ENCODE measurements at regions not wholly inside any gene's neighbourhood (a gene's known extent, or its start where the extent isn't known, plus 50 kb on each side); places are given as distances from the start of the nearest gene placed in this dataset.

DNA sequence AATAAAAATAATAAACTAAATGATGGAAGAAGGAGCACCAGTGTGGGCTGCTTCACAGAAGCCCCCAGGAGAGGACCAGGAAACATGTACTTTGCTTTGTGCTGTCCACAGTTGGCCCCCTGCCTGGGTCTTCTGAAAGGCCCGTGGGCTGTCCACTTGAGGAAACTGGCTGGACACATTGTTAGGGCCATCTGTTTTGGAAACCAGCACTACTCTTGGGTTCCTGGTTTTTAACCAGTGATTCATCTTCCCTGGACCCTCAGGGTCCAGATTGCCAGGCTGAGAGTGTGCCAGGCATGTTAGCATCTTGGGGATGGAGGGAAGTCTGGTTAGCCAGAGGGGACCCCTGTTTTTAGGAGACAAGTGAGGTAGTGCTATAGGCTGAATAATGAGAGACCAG, 297.2 kb upstream of the C2CD4B start:
- DNase-seq (ENCODE audit: low read depth) = no peak

DNA sequence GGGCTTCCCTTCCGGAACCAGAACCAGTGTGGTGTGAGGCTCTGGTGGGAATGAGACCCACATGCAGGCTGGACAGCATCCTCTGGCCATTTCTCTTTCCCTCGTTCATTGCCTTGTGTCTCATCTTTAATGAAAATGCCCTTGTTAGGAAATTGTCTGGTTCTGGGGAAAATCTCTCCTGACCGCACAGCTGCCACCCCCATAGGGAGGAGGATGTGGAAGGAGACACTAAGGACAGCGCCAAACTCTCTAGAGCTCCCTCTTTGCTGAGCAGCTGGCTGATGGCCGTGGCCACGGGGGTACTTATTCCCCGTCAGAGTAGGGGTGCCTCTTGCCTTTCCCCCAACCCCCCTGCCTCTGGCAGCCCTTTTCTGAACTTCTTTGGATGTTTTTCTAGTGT, 297.6 kb upstream of the C2CD4B start:
- no peak for DNase-seq (ENCODE audit: low read depth)
- no peak overlapping the region for H3K4me3 ChIP-seq (ENCODE audit: control insufficient read depth, low read depth, low read length)
- TF ChIP-seq, protein P1, sequence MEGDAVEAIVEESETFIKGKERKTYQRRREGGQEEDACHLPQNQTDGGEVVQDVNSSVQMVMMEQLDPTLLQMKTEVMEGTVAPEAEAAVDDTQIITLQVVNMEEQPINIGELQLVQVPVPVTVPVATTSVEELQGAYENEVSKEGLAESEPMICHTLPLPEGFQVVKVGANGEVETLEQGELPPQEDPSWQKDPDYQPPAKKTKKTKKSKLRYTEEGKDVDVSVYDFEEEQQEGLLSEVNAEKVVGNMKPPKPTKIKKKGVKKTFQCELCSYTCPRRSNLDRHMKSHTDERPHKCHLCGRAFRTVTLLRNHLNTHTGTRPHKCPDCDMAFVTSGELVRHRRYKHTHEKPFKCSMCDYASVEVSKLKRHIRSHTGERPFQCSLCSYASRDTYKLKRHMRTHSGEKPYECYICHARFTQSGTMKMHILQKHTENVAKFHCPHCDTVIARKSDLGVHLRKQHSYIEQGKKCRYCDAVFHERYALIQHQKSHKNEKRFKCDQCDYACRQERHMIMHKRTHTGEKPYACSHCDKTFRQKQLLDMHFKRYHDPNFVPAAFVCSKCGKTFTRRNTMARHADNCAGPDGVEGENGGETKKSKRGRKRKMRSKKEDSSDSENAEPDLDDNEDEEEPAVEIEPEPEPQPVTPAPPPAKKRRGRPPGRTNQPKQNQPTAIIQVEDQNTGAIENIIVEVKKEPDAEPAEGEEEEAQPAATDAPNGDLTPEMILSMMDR (IDR thresholded peaks at IDR 0.05; ENCODE audit: control insufficient read depth, insufficient read depth, low read depth, low read length, missing control alignments) = no peak

More for the DNA sequence above, 297.2 kb upstream of the C2CD4B start:
- no peak overlapping the region for H3K4me3 ChIP-seq (ENCODE audit: control insufficient read depth, low read depth, low read length)
- TF ChIP-seq, protein P1 (IDR thresholded peaks at IDR 0.05; ENCODE audit: control insufficient read depth, insufficient read depth, low read depth, low read length, missing control alignments) = no peak

DNA sequence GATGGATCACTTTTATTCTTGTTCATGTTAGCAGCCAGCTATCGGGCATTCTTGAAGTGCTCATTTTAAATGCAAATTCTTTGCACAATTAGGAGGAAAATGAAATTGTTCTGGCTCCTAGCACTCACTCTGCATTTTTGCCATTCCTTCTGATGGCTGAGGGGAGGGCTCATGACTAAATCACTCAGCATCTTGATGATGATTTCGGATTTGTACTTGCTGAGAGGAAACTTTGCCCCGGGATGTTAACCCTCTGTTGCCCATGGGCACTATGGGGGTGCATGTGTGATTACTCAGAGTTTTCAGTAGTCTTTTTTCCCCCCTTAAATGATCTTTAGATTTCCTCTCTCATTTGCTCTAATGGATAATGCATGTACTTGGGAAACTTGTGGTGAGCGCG, 299.6 kb upstream of the C2CD4B start:
- DNase-seq (ENCODE audit: low read depth) = no peak
- peak overlapping the region; percentile 38 for H3K4me3 ChIP-seq (ENCODE audit: control insufficient read depth, low read depth, low read length)
- TF ChIP-seq, protein P1 (IDR thresholded peaks at IDR 0.05; ENCODE audit: control insufficient read depth, insufficient read depth, low read depth, low read length, missing control alignments) = no peak

DNA sequence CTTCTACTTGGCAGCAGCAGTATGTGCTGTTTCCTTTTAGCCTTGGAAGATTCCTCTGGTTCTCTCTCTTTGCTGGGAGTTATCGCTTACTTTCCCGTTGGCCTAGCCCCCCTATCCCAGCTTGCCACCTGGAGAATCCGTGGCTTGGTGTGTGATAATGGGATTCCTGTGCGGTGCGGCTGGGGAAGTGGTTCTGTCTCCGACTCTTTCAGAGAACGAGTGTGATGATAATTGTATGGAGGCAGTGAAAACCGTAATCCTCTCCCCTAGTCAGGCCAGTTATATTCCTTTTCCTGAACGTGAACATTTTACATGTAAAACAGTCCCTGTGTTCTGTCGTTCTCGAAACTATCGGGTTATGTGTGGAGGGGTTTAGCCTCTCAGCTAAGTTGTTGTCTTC, 300.1 kb upstream of the C2CD4B start:
- H3K4me3 ChIP-seq (ENCODE audit: control insufficient read depth, low read depth, low read length) = peak overlapping the region; percentile 38
- TF ChIP-seq, protein P1 (IDR thresholded peaks at IDR 0.05; ENCODE audit: control insufficient read depth, insufficient read depth, low read depth, low read length, missing control alignments) = no peak

DNA sequence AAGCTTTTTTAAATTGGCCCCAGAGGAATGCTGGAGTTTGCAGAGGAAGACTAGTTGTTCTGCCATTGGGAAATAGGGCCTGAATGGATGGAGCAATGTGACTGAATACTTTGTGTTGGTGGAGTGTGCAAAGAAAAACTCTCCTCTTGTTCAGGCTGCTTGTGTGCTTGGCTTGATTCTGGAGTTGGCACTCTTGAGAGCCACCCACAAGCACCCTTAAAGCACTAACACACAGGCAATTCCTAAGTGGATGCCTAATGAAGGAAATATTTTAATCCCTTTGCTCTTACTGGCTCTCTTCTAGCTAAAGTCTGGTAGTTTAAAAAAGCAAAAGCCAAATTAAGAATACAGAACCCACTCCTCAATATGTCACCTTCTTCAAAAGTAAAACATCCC, 304.4 kb upstream of the C2CD4B start:
- TF ChIP-seq, protein P1 (IDR thresholded peaks at IDR 0.05; ENCODE audit: control insufficient read depth, insufficient read depth, low read depth, low read length, missing control alignments) = no peak
- no peak overlapping the region for H3K4me3 ChIP-seq (ENCODE audit: control insufficient read depth, low read depth, low read length)
- no peak for DNase-seq (ENCODE audit: low read depth)

More for the DNA sequence above, 300.1 kb upstream of the C2CD4B start:
- DNase-seq (ENCODE audit: low read depth) = no peak

DNA sequence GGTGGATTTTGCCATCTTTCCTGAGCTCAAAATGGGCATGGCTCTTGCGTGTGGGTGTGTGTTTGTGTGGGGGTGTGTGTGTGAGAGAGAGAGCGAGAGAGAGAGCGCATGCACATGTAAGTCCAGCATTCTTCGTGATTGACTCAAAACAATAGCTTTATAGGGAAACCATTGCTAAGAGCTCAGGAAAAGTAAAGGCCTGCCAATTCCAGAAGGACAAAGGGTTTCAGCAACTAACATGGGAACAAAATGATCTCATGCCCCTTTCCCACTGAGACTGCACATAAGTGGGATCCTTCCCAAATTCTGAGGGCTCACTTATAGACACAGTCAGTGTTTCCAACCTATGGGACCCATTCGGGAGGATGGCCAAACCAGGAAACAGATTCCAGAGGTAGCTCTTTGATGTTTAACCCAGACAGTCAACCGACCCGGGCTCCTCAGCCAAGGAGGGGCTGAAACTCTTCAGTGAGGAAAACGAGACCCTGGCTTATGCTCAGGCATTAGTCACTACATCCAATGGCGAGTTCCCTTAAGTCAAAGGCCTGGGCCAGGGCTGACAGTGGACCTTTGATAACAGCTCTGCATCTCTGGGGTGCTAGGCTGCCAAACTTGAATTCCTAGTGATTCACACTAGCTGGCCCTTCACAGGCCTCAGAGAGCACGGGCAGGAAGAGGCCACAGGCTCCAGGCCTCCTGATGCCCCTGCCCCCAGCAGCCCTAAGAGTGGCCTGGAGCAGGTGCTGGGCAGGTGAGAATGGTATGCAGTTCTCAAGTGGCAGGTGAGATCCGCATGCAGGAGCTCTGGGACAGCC, 305.0 kb upstream of the C2CD4B start:
- no peak overlapping the region for H3K4me3 ChIP-seq (ENCODE audit: control insufficient read depth, low read depth, low read length)
- TF ChIP-seq, protein P1 (IDR thresholded peaks at IDR 0.05; ENCODE audit: control insufficient read depth, insufficient read depth, low read depth, low read length, missing control alignments) = no peak
- DNase-seq (ENCODE audit: low read depth) = peak; percentile 91

Measured in AG09309 (cell line).